Bronchial epithelial cell (primary cell): ENCODE measurements at regions not wholly inside any gene's neighbourhood (a gene's known extent, or its start where the extent isn't known, plus 50 kb on each side); places are given as distances from the start of the nearest gene placed in this dataset.
A peak's percentile ranks its signal among the peaks of the same experiment; 100 is the strongest.

ENCODE experiments used
- DNase-seq: peaks from one replicate; pipeline ENCODE4 v3.0.0-alpha.2; 2010; ENCODE audit warnings: low read depth
- FAIRE-seq: peaks from 2 replicates; lab custom pipeline; 2011; peaks lifted over from hg19 to GRCh38; lab: Jason Lieb, UNC
- H3K27me3 ChIP-seq: 2 replicates; pipeline ENCODE4 v1.5.1; 2011; ENCODE audit warnings: low read length; ENCODE audit not compliant: control insufficient read depth, insufficient read depth
- H3K36me3 ChIP-seq: 2 replicates; pipeline ENCODE4 v1.5.1; 2011; ENCODE audit warnings: low read length; ENCODE audit not compliant: control insufficient read depth, insufficient read depth
- H3K4me3 ChIP-seq: 2 replicates; pipeline ENCODE4 v1.5.1; 2011; ENCODE audit warnings: mild to moderate bottlenecking, low read depth, low read length, control low read depth
- TF ChIP-seq, protein P1 (sequence below): IDR thresholded peaks from 2 replicates; pipeline ENCODE4 v1.5.1; 2011; ENCODE audit warnings: mild to moderate bottlenecking, moderate library complexity, low read length, control low read depth, inconsistent platforms; ENCODE audit not compliant: insufficient read depth, severe bottlenecking

DNA sequence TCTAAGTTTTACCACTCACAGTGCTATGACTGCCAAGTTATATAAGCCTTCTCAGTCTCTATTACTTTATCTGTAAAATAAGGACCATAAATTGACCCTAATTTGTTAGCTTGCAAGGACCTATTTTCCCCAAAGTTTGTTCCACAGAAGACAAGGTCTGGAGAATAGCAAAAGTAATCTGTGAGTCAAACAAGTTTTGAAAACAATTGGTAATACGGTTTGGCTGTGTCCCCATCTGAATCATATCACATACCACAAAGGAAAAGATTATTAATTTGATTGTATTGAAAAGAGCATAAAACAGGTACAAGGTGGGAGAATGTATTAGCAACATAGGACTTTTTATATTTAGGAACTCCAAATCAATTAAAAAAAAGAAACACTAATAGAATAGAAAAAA, 124.0 kb upstream of the TARS1 start:
- TF ChIP-seq, protein P1, sequence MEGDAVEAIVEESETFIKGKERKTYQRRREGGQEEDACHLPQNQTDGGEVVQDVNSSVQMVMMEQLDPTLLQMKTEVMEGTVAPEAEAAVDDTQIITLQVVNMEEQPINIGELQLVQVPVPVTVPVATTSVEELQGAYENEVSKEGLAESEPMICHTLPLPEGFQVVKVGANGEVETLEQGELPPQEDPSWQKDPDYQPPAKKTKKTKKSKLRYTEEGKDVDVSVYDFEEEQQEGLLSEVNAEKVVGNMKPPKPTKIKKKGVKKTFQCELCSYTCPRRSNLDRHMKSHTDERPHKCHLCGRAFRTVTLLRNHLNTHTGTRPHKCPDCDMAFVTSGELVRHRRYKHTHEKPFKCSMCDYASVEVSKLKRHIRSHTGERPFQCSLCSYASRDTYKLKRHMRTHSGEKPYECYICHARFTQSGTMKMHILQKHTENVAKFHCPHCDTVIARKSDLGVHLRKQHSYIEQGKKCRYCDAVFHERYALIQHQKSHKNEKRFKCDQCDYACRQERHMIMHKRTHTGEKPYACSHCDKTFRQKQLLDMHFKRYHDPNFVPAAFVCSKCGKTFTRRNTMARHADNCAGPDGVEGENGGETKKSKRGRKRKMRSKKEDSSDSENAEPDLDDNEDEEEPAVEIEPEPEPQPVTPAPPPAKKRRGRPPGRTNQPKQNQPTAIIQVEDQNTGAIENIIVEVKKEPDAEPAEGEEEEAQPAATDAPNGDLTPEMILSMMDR: no peak
- DNase-seq: peak; percentile 81
- Histone ChIP-seq H3K36me3 (no peaks in the 10 kb centered on the region), H3K4me3 (no peak overlapping the region), H3K27me3 (no peaks in the 10 kb centered on the region)
- no peak for FAIRE-seq

DNA sequence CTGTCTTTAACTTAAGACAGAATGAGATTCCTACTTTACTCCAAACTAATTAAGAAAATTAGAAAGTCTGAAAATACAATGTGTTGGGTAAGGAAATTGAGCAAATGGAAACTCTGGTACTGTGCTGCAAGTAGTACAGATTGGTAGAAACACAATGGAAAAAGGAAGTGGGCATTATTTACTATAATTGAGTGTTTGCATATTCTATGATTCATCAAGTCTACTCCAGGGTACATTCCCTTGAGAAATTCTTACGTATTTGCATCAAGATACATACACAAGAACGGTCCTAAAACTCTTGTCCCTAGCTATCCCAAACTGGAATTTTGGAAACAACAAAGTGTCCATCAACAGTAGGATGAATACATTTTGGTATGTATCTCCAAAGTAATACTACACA, 123.5 kb upstream of the TARS1 start:
- TF ChIP-seq, protein P1: no peak
- no peak overlapping the region for H3K4me3 ChIP-seq
- FAIRE-seq (no peak), DNase-seq (peak; percentile 89)
- no peaks in the 10 kb centered on the region for H3K36me3 ChIP-seq
- H3K27me3 ChIP-seq: no peaks in the 10 kb centered on the region

DNA sequence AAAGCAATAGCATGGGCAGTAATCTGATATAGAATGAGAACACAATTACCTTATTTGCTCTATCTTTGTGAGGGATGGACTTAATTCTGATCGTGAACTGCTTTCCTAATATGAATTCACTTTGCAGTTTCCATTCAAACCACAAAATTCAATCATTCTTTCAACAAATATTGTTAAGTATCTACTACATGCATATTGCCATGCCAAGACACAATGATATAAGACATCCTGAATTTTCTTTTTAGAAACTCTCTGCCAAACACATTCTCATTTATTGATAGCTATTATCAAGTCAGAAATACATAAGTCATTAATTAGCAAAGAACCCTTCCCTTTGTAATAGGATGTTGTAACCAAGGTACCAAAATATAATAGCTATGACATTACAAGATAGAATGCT, 121.6 kb upstream of the TARS1 start:
- DNase-seq: no peak
- H3K36me3 ChIP-seq: no peaks in the 10 kb centered on the region
- H3K27me3 ChIP-seq: no peaks in the 10 kb centered on the region
- FAIRE-seq: no peak
- TF ChIP-seq, protein P1: no peak
- no peak overlapping the region for H3K4me3 ChIP-seq

DNA sequence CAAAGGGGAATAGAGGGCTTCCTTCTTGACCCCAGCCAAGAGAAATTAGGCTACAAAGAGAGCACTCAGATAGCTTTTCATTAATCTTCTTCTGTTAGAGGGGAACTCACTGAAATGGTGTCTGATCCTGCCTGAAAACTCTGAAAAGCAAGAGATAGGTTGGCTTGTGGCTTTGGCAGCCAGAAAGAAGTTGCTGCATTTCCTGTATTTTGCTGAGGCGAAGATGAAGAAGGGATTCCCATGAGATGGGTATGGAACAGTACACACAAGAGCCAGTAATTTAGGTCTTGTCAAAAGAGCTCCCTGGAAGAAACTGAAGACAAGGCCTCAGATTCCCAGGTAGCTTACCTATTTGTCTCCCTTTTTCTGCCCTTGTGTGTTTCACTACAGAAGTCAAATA, 120.9 kb upstream of the TARS1 start:
- FAIRE-seq (no peak), DNase-seq (no peak)
- TF ChIP-seq, protein P1: no peak
- H3K36me3 ChIP-seq: no peaks in the 10 kb centered on the region
- H3K4me3 ChIP-seq: no peak overlapping the region
- H3K27me3 ChIP-seq: no peaks in the 10 kb centered on the region

DNA sequence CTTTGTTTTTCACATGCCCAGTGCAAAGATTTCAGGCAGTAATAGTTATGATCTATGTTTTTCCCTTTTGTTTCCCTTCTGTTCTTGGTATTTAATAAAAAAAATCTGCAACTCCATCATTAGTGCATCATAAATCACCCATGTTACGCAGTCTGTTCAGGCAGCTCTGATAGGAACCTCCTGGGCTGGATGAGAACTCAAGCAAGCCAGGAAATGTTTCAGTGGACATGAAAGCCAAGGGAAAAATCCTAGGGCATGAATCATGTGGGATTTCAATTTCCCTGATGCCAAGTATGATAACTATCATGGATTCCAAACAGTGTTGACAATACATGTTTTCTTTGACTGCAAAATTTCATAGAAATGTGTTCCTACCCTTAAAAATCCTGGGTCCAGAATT, 119.7 kb upstream of the TARS1 start:
- Histone ChIP-seq H3K27me3 (no peaks in the 10 kb centered on the region), H3K36me3 (no peaks in the 10 kb centered on the region), H3K4me3 (no peak overlapping the region)
- no peak for FAIRE-seq
- peak; percentile 95 for DNase-seq
- TF ChIP-seq, protein P1: no peak

DNA sequence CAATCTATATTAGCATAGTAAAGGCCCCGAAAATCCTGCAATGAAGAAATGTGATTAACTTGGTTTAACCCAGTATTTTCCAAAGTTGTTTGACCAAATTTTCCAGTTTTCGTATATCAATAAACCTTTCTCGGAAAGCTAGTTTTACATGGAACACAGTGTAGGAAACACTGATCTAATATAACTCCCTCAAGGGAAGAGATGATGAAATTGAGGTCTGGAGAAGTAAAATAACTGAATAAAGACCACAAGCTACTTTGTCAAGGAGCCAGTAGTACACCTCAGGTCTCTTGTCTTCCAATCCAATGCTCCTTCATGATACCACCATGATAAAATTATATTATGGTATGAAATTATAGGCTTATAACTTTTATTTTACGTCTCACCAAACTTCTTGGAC, 118.1 kb upstream of the TARS1 start:
- Histone ChIP-seq H3K36me3 (no peaks in the 10 kb centered on the region), H3K4me3 (no peak overlapping the region), H3K27me3 (no peaks in the 10 kb centered on the region)
- FAIRE-seq (no peak), DNase-seq (no peak)
- TF ChIP-seq, protein P1: no peak
